Stimulated activated CD4-positive, alpha-beta T cell treated with anti-CD3 and anti-CD28 coated beads, Interleukin-1b, Interleukin-23, amount 100 ng/mL, for 4 hours (primary cell): ENCODE measurements at regions not wholly inside any gene's neighbourhood (a gene's known extent, or its start where the extent isn't known, plus 50 kb on each side); places are given as distances from the start of the nearest gene placed in this dataset.

ENCODE experiments used
- DNase-seq, 2 donors: peaks; one replicate each; pipeline ENCODE4 v3.0.0-alpha.2; 2020; ENCODE audit warnings: low read depth in 2 of 2

GRCh38 chr6:95142661-95143335, 434.5 kb upstream of the MANEA start:
- DNase-seq = no peak

GRCh38 chr6:95143408-95144180, 433.7 kb upstream of the MANEA start:
- no peak for DNase-seq

GRCh38 chr6:95145457-95145856, 431.9 kb upstream of the MANEA start:
- no peak for DNase-seq

GRCh38 chr6:95159557-95159956, 417.8 kb upstream of the MANEA start:
- no peak for DNase-seq

DNA sequence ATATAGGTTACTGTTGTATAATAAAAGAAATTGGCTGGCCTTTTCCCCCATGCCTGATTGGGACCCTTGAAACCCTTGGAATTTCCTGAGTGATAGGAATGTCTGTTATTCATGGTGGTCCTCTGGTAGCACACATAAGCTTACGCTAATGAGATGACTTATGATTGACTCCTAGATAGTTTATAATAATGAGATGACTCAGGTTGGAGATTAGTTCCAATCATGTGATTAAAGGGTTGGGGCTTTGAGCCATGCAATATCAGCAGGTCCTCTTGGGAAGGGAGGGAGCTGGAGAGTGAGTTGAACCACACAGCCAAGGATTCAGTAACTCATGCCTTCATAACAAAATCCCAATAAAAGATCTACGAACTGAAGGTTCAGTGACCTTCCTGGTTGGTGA, 407.6 kb upstream of the MANEA start:
- DNase-seq = no peak

- DNase-seq = no peak
These were observed 401.2 kb upstream of the MANEA start for GRCh38 chr6:95175927-95176675.

DNA sequence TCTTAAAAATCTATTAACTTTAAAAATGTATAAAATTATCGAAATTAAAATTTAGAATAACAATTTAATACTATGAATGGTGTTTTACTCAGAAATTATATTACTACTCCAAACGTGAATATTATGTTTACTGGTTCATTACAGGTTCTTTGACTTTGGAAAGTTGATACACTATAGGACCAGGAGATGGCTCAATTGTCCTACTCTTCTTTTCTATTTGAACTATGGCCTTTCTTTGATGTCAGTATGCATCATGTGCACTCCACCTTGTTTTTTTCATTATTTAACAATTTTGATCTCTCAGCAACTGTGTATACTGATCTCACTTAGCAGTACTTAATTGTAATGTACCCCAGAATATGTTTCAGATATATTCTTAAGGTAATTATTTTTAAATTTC, 391.5 kb upstream of the MANEA start:
- no peak for DNase-seq

DNA sequence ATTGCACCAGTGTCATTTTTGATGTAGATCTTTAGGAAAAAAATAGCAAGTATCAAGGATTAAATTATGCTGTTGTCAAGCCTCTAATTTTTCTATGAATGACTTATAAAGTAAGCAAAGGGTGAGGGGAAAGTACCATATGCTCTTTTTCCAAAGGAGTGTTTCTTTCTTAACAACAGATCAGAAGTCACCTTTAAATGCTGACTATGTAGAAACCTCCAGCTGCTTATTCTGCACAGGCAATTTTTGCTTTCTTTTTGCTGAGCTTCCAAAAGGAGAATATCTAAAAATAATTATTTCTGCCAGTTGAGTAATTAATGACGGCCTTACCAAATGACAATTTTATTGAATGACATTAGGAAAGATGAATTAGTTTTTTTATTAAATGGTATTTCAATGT, 390.6 kb upstream of the MANEA start:
- DNase-seq = no peak

GRCh38 chr6:95197590-95197989, 379.7 kb upstream of the MANEA start:
- DNase-seq = no peak

DNA sequence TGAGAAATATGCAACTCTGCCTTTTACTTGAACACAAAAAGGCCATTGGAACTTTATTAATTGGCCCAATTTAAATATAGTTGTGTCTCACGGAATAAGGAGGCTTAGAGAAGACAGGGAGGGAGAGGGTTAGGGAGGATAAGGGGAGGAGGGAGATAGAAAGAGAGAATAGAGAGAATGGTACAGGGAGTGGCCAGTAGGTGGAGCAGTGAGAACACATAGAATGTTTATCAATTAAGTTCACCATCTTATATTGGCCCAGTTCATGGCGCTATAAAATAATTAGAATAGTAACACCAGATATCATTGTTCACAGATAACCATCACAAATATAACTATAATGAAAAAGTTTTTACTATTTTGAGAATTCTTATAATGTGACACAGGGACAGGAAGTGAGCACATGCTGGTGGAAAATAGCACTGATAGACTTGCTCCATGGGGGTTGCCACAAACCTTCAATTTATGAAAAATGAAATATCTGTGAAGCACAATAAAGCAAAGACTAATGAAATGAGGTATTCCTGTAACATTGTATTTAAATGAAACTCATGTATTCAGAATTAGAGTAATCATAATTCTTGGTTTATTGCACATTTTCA, 374.1 kb upstream of the MANEA start:
- DNase-seq = no peak

GRCh38 chr6:95204178-95204577, 373.2 kb upstream of the MANEA start:
- DNase-seq = no peak

GRCh38 chr6:95208621-95209020, 368.7 kb upstream of the MANEA start:
- no peak for DNase-seq

DNA sequence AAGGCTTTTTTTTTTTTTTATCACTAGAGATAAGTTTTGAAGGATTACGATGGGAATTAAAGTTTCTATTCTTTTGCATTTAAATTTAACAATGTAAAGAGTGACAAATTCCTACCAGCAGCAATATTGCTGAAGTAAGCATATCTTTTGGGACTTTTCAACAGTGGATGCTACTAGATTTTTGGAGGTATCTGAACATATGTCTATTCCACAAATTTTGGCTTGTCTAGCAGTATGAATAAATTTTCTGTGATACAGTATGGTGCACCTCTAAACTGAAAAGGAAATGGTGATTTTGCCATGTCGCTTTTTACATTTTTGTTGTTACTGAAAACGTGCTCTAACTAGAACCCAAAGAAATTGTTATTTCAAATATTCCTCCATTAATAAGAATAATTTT, 368.3 kb upstream of the MANEA start:
- no peak for DNase-seq

DNA sequence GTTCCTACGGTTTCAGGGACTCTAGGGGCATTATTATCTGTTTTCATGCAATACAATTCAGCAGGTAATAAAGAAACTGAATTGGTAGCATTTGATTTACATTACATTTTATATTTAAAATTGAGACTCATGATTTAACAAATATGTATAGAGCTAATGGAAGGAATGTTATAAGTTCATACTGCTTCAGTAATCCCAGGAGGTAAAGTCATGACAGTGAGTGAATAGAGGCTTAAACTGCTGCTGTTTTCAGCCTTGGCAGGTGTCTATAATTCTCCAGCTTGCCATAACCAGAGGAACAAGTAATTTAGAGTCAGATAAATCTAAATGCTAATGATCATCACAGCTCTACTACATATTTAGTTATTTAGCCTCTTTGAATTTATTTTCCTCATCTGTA, 360.8 kb upstream of the MANEA start:
- DNase-seq = no peak

DNA sequence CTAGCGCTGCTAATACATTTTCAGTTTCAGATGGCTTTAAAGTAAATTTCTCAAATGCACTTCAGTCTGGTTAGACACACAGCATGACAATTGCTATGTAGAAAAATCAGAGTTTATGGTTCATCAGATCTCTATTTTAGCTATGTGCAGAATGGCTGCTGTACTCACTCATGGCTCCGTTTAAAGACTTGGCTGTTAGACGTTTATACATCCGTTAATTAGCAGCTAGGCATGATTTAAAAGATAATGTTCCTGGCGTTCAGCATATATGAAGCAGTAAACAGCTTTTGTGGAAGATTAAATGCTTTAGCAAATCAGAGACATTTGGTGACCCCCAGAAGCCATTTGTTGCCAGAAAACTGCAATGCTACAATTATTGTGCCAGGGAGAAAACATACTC, 350.0 kb upstream of the MANEA start:
- DNase-seq = no peak

DNA sequence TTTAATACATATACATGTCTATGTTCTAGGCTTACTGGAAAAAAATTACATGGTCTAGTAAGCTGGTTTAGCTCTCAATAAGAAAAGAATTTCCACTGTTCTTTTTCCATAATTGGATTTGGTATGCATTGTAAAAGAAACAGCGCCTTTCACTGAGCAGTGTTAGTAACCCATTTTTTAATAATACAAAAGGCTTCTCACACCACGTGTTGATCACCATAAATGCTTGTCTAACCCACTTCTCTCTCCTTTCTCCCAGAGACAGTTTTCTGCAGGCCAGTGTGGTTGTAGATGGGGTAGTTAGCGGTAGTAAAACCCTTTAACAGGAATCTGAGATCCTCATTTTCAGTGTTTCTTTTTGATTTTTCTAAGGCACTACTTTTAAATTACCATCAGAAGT, 348.7 kb upstream of the MANEA start:
- DNase-seq = no peak

DNA sequence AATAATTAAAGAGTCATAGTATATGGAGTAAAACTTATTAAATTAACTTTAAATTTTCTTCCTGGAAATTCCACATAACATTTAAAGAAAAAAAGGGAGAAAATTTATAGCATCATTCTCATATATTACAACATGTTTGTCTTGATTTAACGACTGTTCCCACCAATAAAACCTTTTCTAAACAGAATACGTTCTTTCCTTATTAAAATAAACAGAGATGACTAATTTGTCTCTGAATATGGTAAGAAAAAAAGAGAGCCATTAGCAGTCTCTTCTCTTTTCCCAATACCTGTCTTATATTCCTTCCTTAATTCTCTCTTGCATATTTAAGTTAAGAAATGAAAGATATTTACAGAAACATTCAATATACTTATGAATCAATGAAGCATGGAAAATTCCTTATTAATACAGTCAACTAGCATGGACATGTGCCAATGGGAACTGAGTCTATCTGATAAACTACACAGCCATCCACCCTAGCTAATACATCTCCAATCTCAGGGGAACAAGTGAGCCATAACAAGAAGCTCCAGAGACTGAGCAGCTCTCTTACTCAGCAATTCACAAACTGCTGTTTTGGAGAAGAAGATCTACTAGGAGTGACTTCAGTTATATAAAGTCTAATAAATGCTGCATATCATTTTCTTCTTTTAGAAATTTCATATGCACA, 347.1 kb upstream of the MANEA start:
- no peak for DNase-seq

DNA sequence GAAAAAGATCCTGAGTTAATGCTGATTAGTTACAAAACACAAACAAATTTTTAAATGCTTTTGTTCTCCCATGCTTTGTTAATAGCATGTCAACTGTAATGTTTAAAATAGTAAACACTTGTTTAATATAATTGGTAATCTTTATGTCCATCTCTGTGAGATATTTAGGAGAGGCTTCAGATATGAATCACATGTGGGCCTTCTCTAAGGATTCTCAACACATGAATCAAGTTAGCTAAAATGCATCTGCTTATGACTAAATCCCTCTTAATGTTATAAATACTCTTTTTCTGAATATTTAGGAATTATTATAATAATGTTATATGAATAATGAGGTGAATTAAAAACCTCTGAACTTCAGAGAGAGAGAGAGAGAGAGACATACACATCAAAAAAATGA, 345.9 kb upstream of the MANEA start:
- DNase-seq = no peak

- no peak for DNase-seq
These were observed 344.9 kb upstream of the MANEA start for GRCh38 chr6:95232446-95232845.

DNA sequence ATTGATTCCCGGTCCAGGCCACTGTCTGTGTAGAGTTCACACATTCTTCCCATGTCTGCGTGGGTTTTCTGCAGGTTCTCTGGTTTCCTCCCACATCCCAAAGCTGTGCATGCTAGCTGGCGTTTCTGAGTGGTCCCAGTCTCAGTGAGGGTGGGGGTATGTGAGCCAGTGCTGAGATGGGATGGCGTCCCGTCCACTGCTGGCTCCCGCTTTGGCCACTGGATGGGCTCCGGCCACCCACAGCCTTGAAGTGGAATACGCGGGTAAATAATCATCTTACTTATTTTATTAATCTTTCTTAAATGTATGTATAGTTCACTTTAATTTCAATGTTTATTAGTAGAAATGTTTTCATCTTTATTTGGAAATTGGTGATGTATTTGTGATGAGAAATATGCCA, 343.5 kb upstream of the MANEA start:
- no peak for DNase-seq

- no peak for DNase-seq
These were observed 336.8 kb upstream of the MANEA start for GRCh38 chr6:95240514-95240913.

DNA sequence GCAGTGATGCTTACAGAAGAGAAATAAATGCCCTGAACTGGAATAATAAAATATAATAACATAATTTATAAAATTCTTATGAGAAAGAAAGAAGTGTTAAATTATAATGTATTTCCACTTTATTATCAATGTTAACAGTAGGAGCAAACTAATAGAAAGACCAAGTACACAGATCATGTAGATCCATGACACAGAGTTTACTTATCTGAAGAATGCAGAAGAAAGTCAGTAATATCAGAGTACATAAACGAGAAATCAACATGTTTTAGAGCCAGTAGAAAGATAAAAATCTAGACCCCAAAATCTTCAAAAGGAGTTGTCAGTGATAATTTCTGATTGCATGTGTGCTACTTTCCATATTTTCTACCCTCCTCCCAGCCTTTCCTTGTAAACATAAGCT, 334.8 kb upstream of the MANEA start:
- no peak for DNase-seq
